SK-N-SH treated with all-trans-retinoic acid at 6 μM for 48 hours (cell line): ENCODE measurements at regions not wholly inside any gene's neighbourhood (a gene's known extent, or its start where the extent isn't known, plus 50 kb on each side); places are given as distances from the start of the nearest gene placed in this dataset.

Source experiments
- ATAC-seq: fragments of 200-7000 bp; cut with Tn5 transposase; 3 replicates; pipeline ENCODE4 v1.9.1; 2020; ENCODE audit warnings: mild to moderate bottlenecking, moderate library complexity
- BACH2 ChIP-seq: fragments of 250-450 bp; sonication (Bioruptor Pico); IDR thresholded peaks from 2 replicates; pipeline ENCODE4 v1.9.0; 2021; ENCODE audit warnings: mild to moderate bottlenecking, borderline replicate concordance
- CREB5 ChIP-seq: fragments of 250-450 bp; sonication (Bioruptor Pico); IDR thresholded peaks from 2 replicates; pipeline ENCODE4 v1.5.1; 2020; ENCODE audit warnings: low read depth, mild to moderate bottlenecking, moderate library complexity
- CSDC2 ChIP-seq: fragments of 250-450 bp; sonication (Bioruptor Pico); IDR thresholded peaks from 2 replicates; pipeline ENCODE4 v1.5.0; 2020; ENCODE audit warnings: mild to moderate bottlenecking, moderate library complexity
- CSRNP3 ChIP-seq: fragments of 250-450 bp; sonication (Bioruptor Pico); IDR thresholded peaks from 2 replicates; pipeline ENCODE4 v1.5.1; 2021; ENCODE audit warnings: mild to moderate bottlenecking, moderate library complexity
- ESRRG ChIP-seq: fragments of 250-450 bp; sonication (Bioruptor Pico); IDR thresholded peaks from 2 replicates; pipeline ENCODE4 v1.6.1; 2021; ENCODE audit warnings: mild to moderate bottlenecking
- GLIS3 ChIP-seq: fragments of 250-450 bp; sonication (Bioruptor Pico); IDR thresholded peaks from 2 replicates; pipeline ENCODE4 v1.5.0; 2020; ENCODE audit warnings: mild to moderate bottlenecking, moderate library complexity
- ISL1 ChIP-seq: fragments of 250-450 bp; sonication (Bioruptor Pico); IDR thresholded peaks from 2 replicates; pipeline ENCODE4 v2.1.2; 2022; ENCODE audit warnings: mild to moderate bottlenecking, moderate library complexity
- OSR1 ChIP-seq: fragments of 250-450 bp; sonication (Bioruptor Pico); IDR thresholded peaks from 2 replicates; pipeline ENCODE4 v1.8.0; 2022; ENCODE audit warnings: moderate library complexity, mild to moderate bottlenecking, inconsistent platforms
- PATZ1 ChIP-seq: fragments of 250-450 bp; sonication (Bioruptor Pico); IDR thresholded peaks from 2 replicates; pipeline ENCODE4 v1.8.0; 2020; ENCODE audit warnings: mild to moderate bottlenecking, moderate library complexity, borderline replicate concordance
- POU6F1 ChIP-seq: fragments of 250-450 bp; sonication (Bioruptor Pico); IDR thresholded peaks from 2 replicates; pipeline ENCODE4 v1.8.0; 2021; ENCODE audit warnings: low read depth, mild to moderate bottlenecking, moderate library complexity, borderline replicate concordance
- SNAI2 ChIP-seq: fragments of 250-450 bp; sonication (Bioruptor Pico); IDR thresholded peaks from 2 replicates; pipeline ENCODE4 v1.5.0; 2020; ENCODE audit warnings: mild to moderate bottlenecking, moderate library complexity
- TCF4 ChIP-seq: fragments of 250-450 bp; sonication (Bioruptor Pico); IDR thresholded peaks from 2 replicates; pipeline ENCODE4 v1.8.0; 2021; ENCODE audit warnings: mild to moderate bottlenecking, moderate library complexity, borderline replicate concordance
- TSHZ2 ChIP-seq: fragments of 250-450 bp; sonication (Bioruptor Pico); IDR thresholded peaks from 2 replicates; pipeline ENCODE4 v1.5.0; 2020; ENCODE audit warnings: mild to moderate bottlenecking, moderate library complexity
- ZC3H10 ChIP-seq: fragments of 250-450 bp; sonication (Bioruptor Pico); IDR thresholded peaks from 2 replicates; pipeline ENCODE4 v1.5.1; 2021; ENCODE audit warnings: mild to moderate bottlenecking, moderate library complexity
- ZFP3 ChIP-seq: fragments of 250-450 bp; sonication (Bioruptor Pico); IDR thresholded peaks from 2 replicates; pipeline ENCODE4 v1.5.0; 2020; ENCODE audit warnings: mild to moderate bottlenecking, moderate library complexity
- ZNF565 ChIP-seq: fragments of 450-650 bp; formaldehyde crosslinking; conservative IDR thresholded peaks from 2 replicates; pipeline ENCODE4 v1.5.0; 2020; ENCODE audit warnings: low read depth, mild to moderate bottlenecking, moderate library complexity
- ZNF70 ChIP-seq: fragments of 450-650 bp; formaldehyde crosslinking; IDR thresholded peaks from 2 replicates; pipeline ENCODE4 v1.5.0; 2020; ENCODE audit warnings: mild to moderate bottlenecking, moderate library complexity
- ZNF8 ChIP-seq: fragments of 450-650 bp; formaldehyde crosslinking; IDR thresholded peaks from 2 replicates; pipeline ENCODE4 v1.5.0; 2020; ENCODE audit warnings: mild to moderate bottlenecking, moderate library complexity

- no peak for TF ChIP-seq TSHZ2 (CRISPR knock-in tag)
- TF ChIP-seq CSDC2, result no peak
- TF ChIP-seq ZNF565 (CRISPR knock-in tag), result no peak
- TF ChIP-seq OSR1 (CRISPR knock-in tag), result no peak
- TF ChIP-seq, all 23 proteins: peak for 0
- ATAC-seq, result no peak
Observed at GRCh38 chr6:133730881-133731280, 158.0 kb upstream of the TCF21 start.

- TF ChIP-seq OSR1 (CRISPR knock-in tag) (no peak), ESRRG (CRISPR knock-in tag) (no peak), PATZ1 (no peak), POU6F1 (no peak), CSDC2 (no peak)
- TF ChIP-seq, all 23 proteins: peak for 0
- no peak for ATAC-seq
Observed at GRCh38 chr6:133740218-133740617, 148.7 kb upstream of the TCF21 start.

GRCh38 chr6:133740816-133741215 lies 148.1 kb upstream of the TCF21 start:
- TF ChIP-seq ESRRG (CRISPR knock-in tag) (no peak), TCF4 (CRISPR knock-in tag) (no peak), ZC3H10 (CRISPR knock-in tag) (no peak)
- no peak for ATAC-seq

- no peak for TF ChIP-seq PATZ1
- no peak for TF ChIP-seq ESRRG (CRISPR knock-in tag)
- no peak for TF ChIP-seq OSR1 (CRISPR knock-in tag)
- no peak for TF ChIP-seq CSDC2
- no peak for TF ChIP-seq POU6F1
- TF ChIP-seq, all 23 proteins: peak for 0
- ATAC-seq, result no peak
Observed at GRCh38 chr6:133741375-133741861, 147.5 kb upstream of the TCF21 start.

- ATAC-seq, result no peak
- TF ChIP-seq ZC3H10 (CRISPR knock-in tag) (no peak), CSDC2 (no peak), OSR1 (CRISPR knock-in tag) (no peak), ZNF565 (CRISPR knock-in tag) (no peak)
Observed at GRCh38 chr6:133743621-133744020, 145.3 kb upstream of the TCF21 start.

- no peak for ATAC-seq
- TF ChIP-seq ZNF70 (CRISPR knock-in tag) (no peak), PATZ1 (no peak), ZNF8 (no peak), ZFP3 (CRISPR knock-in tag) (no peak), ISL1 (CRISPR knock-in tag) (no peak), ESRRG (CRISPR knock-in tag) (no peak), CREB5 (CRISPR knock-in tag) (no peak), BACH2 (CRISPR knock-in tag) (no peak), CSRNP3 (no peak), GLIS3 (CRISPR knock-in tag) (no peak), SNAI2 (CRISPR knock-in tag) (no peak)
- TF ChIP-seq, all 23 proteins: peak for 0
Observed at GRCh38 chr6:133746417-133746770, 142.5 kb upstream of the TCF21 start.
